Fibroblast of pulmonary artery (primary cell): ENCODE measurements at regions not wholly inside any gene's neighbourhood (a gene's known extent, or its start where the extent isn't known, plus 50 kb on each side); places are given as distances from the start of the nearest gene placed in this dataset.
A peak's percentile ranks its signal among the peaks of the same experiment; 100 is the strongest.

Experiments
- DNase-seq: peaks from one replicate; pipeline ENCODE4 v3.0.0-alpha.2; 2010; ENCODE audit warnings: low read depth
- H3K4me3 ChIP-seq: replicated peaks from 2 replicates; pipeline ENCODE4 v1.5.1; 2011; ENCODE audit warnings: low read depth, mild to moderate bottlenecking, control low read depth, low read length, moderate library complexity
- TF ChIP-seq, protein P1 (sequence below): IDR thresholded peaks from 2 replicates; pipeline ENCODE4 v1.5.1; 2011; ENCODE audit warnings: mild to moderate bottlenecking, control low read depth, low read length, inconsistent platforms; ENCODE audit errors: missing control alignments

DNA sequence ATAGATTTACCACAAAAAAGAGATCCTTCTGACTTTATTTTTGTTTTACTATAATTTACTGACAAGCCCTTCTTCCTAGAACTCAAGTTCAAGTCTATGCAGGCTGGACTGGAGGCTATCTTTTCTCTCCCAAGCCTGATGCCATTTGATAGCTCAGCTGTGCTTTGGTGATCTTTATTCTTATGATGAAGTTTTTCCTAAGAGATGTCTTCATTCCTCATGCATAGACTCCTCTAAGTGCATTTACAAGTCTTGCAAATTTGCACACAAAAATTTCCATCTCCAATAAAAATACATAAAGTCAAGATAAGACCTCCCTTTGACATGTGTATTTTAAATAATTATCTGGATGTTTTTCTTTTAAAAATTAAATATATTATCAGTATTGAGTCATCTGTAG is 167.4 kb upstream of the ETAA1 start:
- no peak overlapping the region for H3K4me3 ChIP-seq
- TF ChIP-seq, protein P1, sequence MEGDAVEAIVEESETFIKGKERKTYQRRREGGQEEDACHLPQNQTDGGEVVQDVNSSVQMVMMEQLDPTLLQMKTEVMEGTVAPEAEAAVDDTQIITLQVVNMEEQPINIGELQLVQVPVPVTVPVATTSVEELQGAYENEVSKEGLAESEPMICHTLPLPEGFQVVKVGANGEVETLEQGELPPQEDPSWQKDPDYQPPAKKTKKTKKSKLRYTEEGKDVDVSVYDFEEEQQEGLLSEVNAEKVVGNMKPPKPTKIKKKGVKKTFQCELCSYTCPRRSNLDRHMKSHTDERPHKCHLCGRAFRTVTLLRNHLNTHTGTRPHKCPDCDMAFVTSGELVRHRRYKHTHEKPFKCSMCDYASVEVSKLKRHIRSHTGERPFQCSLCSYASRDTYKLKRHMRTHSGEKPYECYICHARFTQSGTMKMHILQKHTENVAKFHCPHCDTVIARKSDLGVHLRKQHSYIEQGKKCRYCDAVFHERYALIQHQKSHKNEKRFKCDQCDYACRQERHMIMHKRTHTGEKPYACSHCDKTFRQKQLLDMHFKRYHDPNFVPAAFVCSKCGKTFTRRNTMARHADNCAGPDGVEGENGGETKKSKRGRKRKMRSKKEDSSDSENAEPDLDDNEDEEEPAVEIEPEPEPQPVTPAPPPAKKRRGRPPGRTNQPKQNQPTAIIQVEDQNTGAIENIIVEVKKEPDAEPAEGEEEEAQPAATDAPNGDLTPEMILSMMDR, result no peak
- no peak for DNase-seq

DNA sequence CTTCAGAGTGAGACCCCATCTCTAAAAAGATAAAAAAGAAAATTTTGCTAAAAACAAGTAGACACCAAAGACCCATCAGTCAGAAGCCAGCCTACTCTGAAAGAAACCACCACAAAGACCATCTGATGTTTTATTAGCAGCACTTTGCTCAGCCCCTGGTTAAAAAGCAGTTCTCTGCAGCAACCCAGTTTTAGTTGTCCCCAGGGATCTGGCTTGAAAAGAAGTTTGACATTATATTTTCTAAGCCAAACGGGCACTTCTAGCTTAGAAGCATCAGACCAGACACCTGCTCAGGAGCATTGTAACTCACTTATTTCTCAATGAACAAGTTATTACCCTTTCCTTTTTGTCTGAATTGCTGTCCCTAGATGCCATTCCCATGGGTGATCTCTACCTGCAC is 164.2 kb upstream of the ETAA1 start:
- no peak overlapping the region for H3K4me3 ChIP-seq
- DNase-seq, result no peak
- TF ChIP-seq, protein P1, result no peak

DNA sequence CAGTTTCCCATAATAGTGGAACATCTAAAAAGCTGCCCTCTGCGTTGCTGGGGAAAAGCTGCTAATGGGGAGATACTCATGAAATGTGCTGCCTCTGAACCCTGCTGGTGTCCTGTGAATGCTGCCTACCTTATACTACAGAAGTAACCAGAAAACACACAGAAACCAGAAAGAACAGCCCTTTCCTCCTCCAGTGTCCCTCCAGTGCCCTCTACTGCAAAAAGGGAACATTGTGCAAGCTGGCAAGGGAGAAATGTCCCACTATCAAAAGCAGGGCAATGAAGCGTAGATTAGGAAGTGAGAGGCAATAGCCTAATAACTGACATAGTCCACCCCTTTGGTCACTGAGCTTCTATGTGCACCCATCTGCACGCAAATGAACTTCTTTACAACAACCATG is 162.7 kb upstream of the ETAA1 start:
- peak; percentile 69 for DNase-seq
- no peak overlapping the region for H3K4me3 ChIP-seq
- TF ChIP-seq, protein P1, result peak; percentile 72

DNA sequence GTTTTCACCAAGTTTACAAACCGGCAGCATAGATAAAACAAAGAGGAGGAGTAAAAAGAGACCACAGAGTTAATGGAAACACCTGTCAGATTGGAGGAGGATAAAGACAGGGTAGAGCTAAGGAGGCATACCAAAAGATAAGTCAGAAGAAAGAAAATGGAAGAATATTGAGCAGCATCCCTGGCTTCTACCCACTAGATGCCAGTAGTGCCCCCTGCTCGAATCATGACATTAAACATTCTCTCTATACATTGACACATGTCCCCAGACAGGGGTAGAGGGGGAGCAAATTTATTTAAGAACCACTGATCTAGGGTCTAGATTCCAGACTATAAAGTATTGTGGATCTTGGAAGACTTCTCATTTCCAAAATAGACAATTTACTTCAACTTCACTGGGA is 159.8 kb upstream of the ETAA1 start:
- DNase-seq, result no peak
- H3K4me3 ChIP-seq, result no peak overlapping the region
- TF ChIP-seq, protein P1, result peak; percentile 14

DNA sequence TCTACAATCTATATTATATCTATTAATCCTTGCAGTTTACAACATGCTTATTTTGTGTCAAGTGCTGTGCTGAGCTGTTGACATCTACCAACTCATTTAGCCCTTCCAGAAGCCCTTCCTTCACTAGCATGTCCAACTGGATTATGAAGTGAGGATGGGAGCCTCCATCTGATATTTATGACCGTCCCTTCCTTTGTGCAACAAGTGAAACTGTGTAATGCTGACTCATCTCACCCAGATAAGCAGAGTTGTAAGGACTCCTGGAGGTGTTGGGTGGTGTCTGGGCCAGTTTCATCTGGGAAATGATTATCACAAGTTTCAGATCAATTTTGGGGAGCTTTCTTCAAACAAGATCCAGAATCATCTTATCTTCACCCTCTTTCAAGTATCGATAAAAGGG is 156.6 kb upstream of the ETAA1 start:
- TF ChIP-seq, protein P1, result no peak
- peak; percentile 35 for DNase-seq
- no peak overlapping the region for H3K4me3 ChIP-seq

DNA sequence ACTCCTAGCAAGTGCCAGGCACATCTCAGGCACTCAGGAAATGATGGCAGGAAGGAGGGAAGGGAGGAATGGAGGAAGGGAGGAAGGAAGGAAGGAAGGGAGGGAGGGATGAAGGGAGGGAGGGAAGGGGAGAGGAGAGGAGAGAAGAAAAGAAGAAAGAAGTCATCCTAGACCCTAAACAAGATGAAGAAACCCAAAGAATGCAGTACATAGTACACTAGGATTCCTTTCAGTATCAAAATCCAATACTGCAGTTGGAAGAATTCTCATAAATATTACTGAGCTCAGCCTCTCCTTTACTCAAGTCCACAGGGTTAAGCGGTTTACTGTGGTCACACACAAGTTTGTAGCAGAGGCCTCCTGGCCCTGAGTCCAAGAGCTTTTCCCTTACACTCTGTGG is 155.7 kb upstream of the ETAA1 start:
- TF ChIP-seq, protein P1, result no peak
- no peak for DNase-seq
- H3K4me3 ChIP-seq, result no peak overlapping the region

DNA sequence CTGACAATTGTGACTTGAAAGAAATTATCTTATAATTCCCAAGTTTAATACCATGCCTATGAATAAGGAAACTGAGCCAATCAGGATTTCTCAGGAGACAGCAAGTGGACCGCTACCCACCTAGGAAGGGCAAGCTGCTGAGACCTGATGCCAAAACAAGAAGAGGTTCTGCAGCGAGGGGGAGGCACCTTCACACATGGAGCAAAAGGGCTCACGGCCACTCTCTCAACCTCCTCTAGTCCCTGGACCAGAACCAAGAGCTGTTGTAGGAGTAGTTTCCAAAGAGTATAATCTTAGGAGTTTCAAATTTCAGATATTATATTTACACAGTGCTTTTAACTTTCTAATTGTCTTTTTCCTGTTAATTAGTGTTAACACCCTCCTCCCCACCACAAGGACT is 154.7 kb upstream of the ETAA1 start:
- DNase-seq, result no peak
- TF ChIP-seq, protein P1, result no peak
- no peak overlapping the region for H3K4me3 ChIP-seq
